Breast epithelium (tissue), 3 donors: ENCODE measurements at regions not wholly inside any gene's neighbourhood (a gene's known extent, or its start where the extent isn't known, plus 50 kb on each side); places are given as distances from the start of the nearest gene placed in this dataset.

Source experiments
- POLR2A ChIP-seq: fragments of 450-650 bp; IDR thresholded peaks from one replicate; pipeline ENCODE4 v1.6.1; 2016; ENCODE audit warnings: antibody characterized with exemption, mild to moderate bottlenecking, moderate library complexity
- POLR2AphosphoS5 ChIP-seq, 3 donors: sonication (generic); formaldehyde crosslinking; IDR thresholded peaks; one replicate each; pipeline ENCODE4 v1.6.1; 2017; ENCODE audit warnings: antibody characterized with exemption in 3 of 3
- TF ChIP-seq, protein P1 (sequence below), 3 donors: fragments of 450-650 bp; IDR thresholded peaks; one replicate each; pipeline ENCODE4 v1.5.1; 2016 to 2017; ENCODE audit warnings: antibody characterized with exemption in 3 of 3, mild to moderate bottlenecking in 3 of 3, moderate library complexity in 3 of 3

DNA sequence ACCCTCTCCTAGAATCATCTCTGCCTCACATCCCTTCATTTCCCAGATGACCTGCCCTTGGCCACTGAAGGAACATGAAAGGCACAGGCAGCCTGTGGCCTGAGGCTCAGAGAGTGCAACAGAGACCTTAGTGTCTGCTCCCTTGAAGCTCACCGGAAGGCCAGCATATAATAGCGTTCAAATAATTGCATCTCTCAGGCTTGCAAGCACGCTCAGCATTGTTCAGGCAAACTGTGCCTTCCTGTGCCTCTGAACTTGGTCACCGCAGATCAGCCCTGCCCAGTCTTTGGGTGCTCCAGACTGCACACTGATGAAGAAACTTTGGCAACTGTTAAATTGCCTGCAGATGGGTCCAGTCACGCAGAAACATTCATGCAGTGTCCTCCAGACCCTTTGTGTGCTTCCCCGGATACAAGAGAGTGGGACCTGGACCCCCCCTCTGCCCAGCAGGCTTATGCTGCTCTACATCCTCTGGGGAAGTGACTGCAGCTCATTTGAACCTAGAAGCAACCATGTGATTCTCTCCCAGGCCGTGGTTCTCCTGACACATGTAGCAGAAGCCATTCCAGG is 216.0 kb upstream of the ANKRD55 start:
- TF ChIP-seq, protein P1, sequence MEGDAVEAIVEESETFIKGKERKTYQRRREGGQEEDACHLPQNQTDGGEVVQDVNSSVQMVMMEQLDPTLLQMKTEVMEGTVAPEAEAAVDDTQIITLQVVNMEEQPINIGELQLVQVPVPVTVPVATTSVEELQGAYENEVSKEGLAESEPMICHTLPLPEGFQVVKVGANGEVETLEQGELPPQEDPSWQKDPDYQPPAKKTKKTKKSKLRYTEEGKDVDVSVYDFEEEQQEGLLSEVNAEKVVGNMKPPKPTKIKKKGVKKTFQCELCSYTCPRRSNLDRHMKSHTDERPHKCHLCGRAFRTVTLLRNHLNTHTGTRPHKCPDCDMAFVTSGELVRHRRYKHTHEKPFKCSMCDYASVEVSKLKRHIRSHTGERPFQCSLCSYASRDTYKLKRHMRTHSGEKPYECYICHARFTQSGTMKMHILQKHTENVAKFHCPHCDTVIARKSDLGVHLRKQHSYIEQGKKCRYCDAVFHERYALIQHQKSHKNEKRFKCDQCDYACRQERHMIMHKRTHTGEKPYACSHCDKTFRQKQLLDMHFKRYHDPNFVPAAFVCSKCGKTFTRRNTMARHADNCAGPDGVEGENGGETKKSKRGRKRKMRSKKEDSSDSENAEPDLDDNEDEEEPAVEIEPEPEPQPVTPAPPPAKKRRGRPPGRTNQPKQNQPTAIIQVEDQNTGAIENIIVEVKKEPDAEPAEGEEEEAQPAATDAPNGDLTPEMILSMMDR (IDR thresholded peaks at IDR 0.05): no peak
- TF ChIP-seq POLR2A: no peak
- TF ChIP-seq POLR2AphosphoS5 (IDR thresholded peaks at IDR 0.05): no peak
